ENCODE measurements at regions not wholly inside any gene's neighbourhood (a gene's known extent, or its start where the extent isn't known, plus 50 kb on each side); places are given as distances from the start of the nearest gene placed in this dataset.

DNA sequence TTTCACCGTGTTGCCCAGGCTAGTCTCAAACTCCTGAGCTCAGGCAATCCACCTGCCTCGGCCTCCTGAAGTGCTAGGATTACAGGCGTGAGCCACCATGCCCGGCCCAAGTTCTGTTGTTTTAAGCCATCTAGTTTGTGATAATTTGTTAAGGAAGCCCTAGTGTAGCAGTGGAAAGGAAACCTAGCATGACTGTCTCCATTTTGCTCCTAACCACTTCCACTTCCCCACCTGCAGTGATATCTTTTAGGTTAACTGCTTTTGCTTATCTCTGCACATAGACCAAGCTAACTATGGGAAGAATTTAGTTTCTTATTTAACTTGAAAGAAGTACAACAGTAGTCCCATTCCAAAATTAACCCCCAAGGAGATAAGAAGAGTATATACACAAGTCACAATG, 109.5 kb upstream of the NAP1L1 start:
- WGBS, 2 donors, result 64 to 68% methylated on average over 4 of the region's 4 CpGs
- Histone ChIP-seq H3K36me3 (no peaks in the 10 kb centered on the region), H3K4me3 (replicated peaks in 1 of 3) (no peak overlapping the region), H3K27ac (no peak overlapping the region), H3K9me3 (no peaks in the 10 kb centered on the region), H3K4me1 (no peaks in the 10 kb centered on the region), H3K27me3 (no peaks in the 10 kb centered on the region)
- DNase-seq, result no peak
- no peak for TF ChIP-seq POLR2A (IDR thresholded peaks at IDR 0.05)
- TF ChIP-seq, protein P1, sequence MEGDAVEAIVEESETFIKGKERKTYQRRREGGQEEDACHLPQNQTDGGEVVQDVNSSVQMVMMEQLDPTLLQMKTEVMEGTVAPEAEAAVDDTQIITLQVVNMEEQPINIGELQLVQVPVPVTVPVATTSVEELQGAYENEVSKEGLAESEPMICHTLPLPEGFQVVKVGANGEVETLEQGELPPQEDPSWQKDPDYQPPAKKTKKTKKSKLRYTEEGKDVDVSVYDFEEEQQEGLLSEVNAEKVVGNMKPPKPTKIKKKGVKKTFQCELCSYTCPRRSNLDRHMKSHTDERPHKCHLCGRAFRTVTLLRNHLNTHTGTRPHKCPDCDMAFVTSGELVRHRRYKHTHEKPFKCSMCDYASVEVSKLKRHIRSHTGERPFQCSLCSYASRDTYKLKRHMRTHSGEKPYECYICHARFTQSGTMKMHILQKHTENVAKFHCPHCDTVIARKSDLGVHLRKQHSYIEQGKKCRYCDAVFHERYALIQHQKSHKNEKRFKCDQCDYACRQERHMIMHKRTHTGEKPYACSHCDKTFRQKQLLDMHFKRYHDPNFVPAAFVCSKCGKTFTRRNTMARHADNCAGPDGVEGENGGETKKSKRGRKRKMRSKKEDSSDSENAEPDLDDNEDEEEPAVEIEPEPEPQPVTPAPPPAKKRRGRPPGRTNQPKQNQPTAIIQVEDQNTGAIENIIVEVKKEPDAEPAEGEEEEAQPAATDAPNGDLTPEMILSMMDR (IDR thresholded peaks at IDR 0.05), result no peak
- intact Hi-C loops (cut with DNase I), result no loop called here

DNA sequence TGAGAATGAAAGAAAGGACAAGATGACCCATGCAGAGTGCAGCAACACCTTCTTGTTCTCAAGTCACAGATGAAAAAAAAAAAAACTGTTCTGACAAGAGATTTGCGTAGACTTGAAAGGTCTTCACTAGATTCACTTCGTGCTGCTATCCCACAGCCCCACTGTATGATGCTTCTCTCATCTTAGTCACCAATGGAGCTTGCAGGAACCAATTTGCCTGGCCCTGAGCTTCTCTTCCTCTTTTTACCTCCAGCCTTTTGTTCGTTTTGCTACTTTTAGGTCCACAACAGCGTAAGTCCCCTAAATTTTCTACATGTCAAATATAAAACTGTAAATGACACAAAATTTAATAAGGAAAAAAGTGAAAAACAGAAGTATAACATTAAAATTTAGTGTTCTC, 107.9 kb upstream of the NAP1L1 start:
- no peaks in the 10 kb centered on the region for H3K4me1 ChIP-seq
- WGBS, 2 donors, result 87 to 91% methylated on average over 4 of the region's 4 CpGs
- no peaks in the 10 kb centered on the region for H3K36me3 ChIP-seq
- intact Hi-C loops (cut with DNase I), result no loop called here
- H3K27ac ChIP-seq, result no peak overlapping the region
- H3K4me3 ChIP-seq (replicated peaks in 1 of 3), result no peak overlapping the region
- DNase-seq, result no peak
- TF ChIP-seq POLR2A (IDR thresholded peaks at IDR 0.05), result no peak
- TF ChIP-seq, protein P1 (IDR thresholded peaks at IDR 0.05), result no peak
- no peaks in the 10 kb centered on the region for H3K9me3 ChIP-seq
- no peaks in the 10 kb centered on the region for H3K27me3 ChIP-seq

DNA sequence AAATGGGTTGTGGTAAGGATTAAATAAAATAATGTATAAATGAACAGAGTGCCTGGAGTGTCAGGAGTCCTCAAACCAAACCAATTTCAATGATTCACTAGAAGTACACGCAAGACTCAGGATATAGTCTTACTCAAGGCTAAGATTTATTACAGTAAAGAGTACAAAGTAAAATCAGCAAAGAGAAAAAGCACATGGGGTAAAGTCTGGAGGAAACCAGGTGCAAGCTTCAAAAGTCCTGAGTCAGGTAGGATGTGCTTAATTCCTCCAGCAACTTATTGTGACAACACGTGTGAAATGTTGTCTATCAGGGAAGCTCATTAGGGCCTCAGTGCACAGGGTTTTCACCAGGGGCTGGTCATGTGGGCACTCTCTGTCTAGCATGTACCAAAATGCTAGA, 105.8 kb upstream of the NAP1L1 start:
- Histone ChIP-seq H3K4me1 (no peaks in the 10 kb centered on the region), H3K27me3 (no peaks in the 10 kb centered on the region), H3K4me3 (replicated peaks in 1 of 3) (no peak overlapping the region), H3K36me3 (no peaks in the 10 kb centered on the region), H3K9me3 (no peaks in the 10 kb centered on the region), H3K27ac (no peak overlapping the region)
- TF ChIP-seq POLR2A (IDR thresholded peaks at IDR 0.05), result no peak
- TF ChIP-seq, protein P1 (IDR thresholded peaks at IDR 0.05), result no peak
- intact Hi-C loops (cut with DNase I), result no loop called here
- no peak for DNase-seq
- 77 to 85% methylated on average over 2 of the region's 2 CpGs for WGBS, 2 donors

DNA sequence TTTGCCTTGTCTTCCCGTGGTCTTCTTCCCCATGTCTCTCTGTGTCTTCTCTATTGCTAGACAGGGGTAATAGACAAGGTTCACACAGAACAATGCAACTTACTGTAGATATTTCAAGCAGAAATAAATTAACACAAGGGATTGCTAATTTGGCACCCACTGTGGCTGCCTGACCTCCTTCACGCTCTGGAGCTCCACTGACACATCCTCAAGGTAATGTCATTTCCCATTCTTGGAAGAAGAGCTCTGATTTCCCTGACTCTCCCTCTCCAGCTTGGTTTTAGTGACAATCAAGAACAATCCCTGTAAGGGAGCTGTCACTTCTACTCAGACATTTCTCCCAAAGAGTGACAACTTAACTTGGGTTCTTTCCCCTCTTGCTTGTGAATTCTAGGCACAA, 105.4 kb upstream of the NAP1L1 start:
- intact Hi-C loops (cut with DNase I), result no loop called here
- 86 to 93% methylated on average over 2 of the region's 2 CpGs for WGBS, 2 donors
- Histone ChIP-seq H3K36me3 (no peaks in the 10 kb centered on the region), H3K27me3 (no peaks in the 10 kb centered on the region), H3K4me3 (replicated peaks in 1 of 3) (no peak overlapping the region), H3K9me3 (no peaks in the 10 kb centered on the region), H3K27ac (no peak overlapping the region), H3K4me1 (no peaks in the 10 kb centered on the region)
- no peak for DNase-seq
- TF ChIP-seq, protein P1 (IDR thresholded peaks at IDR 0.05), result no peak
- no peak for TF ChIP-seq POLR2A (IDR thresholded peaks at IDR 0.05)

DNA sequence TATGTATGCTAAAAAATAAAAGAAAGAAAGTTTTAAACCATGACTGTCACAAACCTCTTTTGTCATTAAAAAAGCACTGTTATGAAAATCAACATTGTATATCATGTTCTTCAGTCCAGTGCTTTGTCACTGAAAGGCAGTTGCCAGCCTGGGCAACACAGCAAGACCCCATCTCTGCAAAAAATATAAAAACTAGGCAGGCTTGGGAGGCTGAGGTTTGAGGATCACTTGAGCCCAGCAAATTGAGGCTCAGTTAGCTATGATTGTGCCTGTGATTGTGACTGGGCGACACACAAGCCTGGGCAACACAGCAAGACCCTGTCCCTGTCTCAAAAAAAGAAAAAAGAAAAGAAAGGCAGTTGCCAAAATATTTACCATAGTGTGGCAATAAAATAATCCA, 102.7 kb upstream of the NAP1L1 start:
- Histone ChIP-seq H3K27ac (no peak overlapping the region), H3K36me3 (no peaks in the 10 kb centered on the region), H3K4me1 (no peaks in the 10 kb centered on the region), H3K9me3 (no peaks in the 10 kb centered on the region), H3K27me3 (no peaks in the 10 kb centered on the region), H3K4me3 (replicated peaks in 1 of 3) (no peak overlapping the region)
- 88 to 93% methylated on average over 1 of the region's 1 CpG for WGBS, 2 donors
- TF ChIP-seq, protein P1 (IDR thresholded peaks at IDR 0.05), result no peak
- TF ChIP-seq POLR2A (IDR thresholded peaks at IDR 0.05), result no peak
- DNase-seq, result no peak
- intact Hi-C loops (cut with DNase I), result no loop called here

Measured in thyroid gland (tissue), 4 donors.